ENCODE measurements at regions not wholly inside any gene's neighbourhood (a gene's known extent, or its start where the extent isn't known, plus 50 kb on each side); places are given as distances from the start of the nearest gene placed in this dataset.
"Not testable (repeated sequence)": the region's sequence is repeated elsewhere in the genome, so short reads cannot be mapped to it uniquely, and the experiment has no call there.

GRCh38 chr1:215287362-215287761 is 204.8 kb downstream of the KCNK2 start:
- no peak for DNase-seq (ENCODE audit: low read depth)

- DNase-seq (ENCODE audit: low read depth): no peak
Measured at GRCh38 chr1:215290018-215290417, 207.5 kb downstream of the KCNK2 start.

GRCh38 chr1:215292932-215293331 is 210.4 kb downstream of the KCNK2 start:
- DNase-seq (ENCODE audit: low read depth): no peak

- no peak for DNase-seq (ENCODE audit: low read depth)
Measured at GRCh38 chr1:215306426-215306825, 223.9 kb downstream of the KCNK2 start.

GRCh38 chr1:215321802-215322201 is 239.3 kb downstream of the KCNK2 start:
- no peak for DNase-seq (ENCODE audit: low read depth)

- DNase-seq (ENCODE audit: low read depth): not testable (repeated sequence)
Measured at GRCh38 chr1:215323992-215324391, 241.5 kb downstream of the KCNK2 start.

- DNase-seq (ENCODE audit: low read depth): no peak
Measured at GRCh38 chr1:215330426-215330825, 236.7 kb upstream of the KCTD3 start.

GRCh38 chr1:215344539-215344938 is 222.6 kb upstream of the KCTD3 start:
- no peak for DNase-seq (ENCODE audit: low read depth)

- DNase-seq (ENCODE audit: low read depth): no peak
Measured at GRCh38 chr1:215345208-215345607, 221.9 kb upstream of the KCTD3 start.

- DNase-seq (ENCODE audit: low read depth): no peak
Measured at GRCh38 chr1:215345766-215346165, 221.3 kb upstream of the KCTD3 start.

GRCh38 chr1:215357901-215358300 is 209.2 kb upstream of the KCTD3 start:
- DNase-seq (ENCODE audit: low read depth): no peak

GRCh38 chr1:215358356-215358755 is 208.7 kb upstream of the KCTD3 start:
- no peak for DNase-seq (ENCODE audit: low read depth)

- no peak for DNase-seq (ENCODE audit: low read depth)
Measured at GRCh38 chr1:215360031-215360430, 207.1 kb upstream of the KCTD3 start.

GRCh38 chr1:215360758-215361157 is 206.3 kb upstream of the KCTD3 start:
- no peak for DNase-seq (ENCODE audit: low read depth)

- DNase-seq (ENCODE audit: low read depth): no peak
Measured at GRCh38 chr1:215375381-215375780, 191.7 kb upstream of the KCTD3 start.

GRCh38 chr1:215376544-215377264 is 190.4 kb upstream of the KCTD3 start:
- DNase-seq (ENCODE audit: low read depth): no peak

- DNase-seq (ENCODE audit: low read depth): no peak
Measured at GRCh38 chr1:215377746-215378145, 189.4 kb upstream of the KCTD3 start.

- DNase-seq (ENCODE audit: low read depth): no peak
Measured at GRCh38 chr1:215380566-215380965, 186.5 kb upstream of the KCTD3 start.

- no peak for DNase-seq (ENCODE audit: low read depth)
Measured at GRCh38 chr1:215393476-215393875, 173.6 kb upstream of the KCTD3 start.

- no peak for DNase-seq (ENCODE audit: low read depth)
Measured at GRCh38 chr1:215394084-215394991, 172.8 kb upstream of the KCTD3 start.

GRCh38 chr1:215397106-215397505 is 170.0 kb upstream of the KCTD3 start:
- no peak for DNase-seq (ENCODE audit: low read depth)

GRCh38 chr1:215397843-215398242 is 169.3 kb upstream of the KCTD3 start:
- DNase-seq (ENCODE audit: low read depth): no peak

- no peak for DNase-seq (ENCODE audit: low read depth)
Measured at GRCh38 chr1:215399787-215400186, 167.3 kb upstream of the KCTD3 start.
